ENCODE measurements at regions not wholly inside any gene's neighbourhood (a gene's known extent, or its start where the extent isn't known, plus 50 kb on each side); places are given as distances from the start of the nearest gene placed in this dataset.

GRCh38 chr1:55420026-55420425 lies 204.9 kb upstream of the USP24 start:
- no peak for DNase-seq
- Histone ChIP-seq H3K9me3 (peaks cover 0 to 4% of the 10 kb centered on the region in 2 donors), H3K27me3 (no peaks in the 10 kb centered on the region), H3K4me1 (ENCODE audit: insufficient read depth) (no peaks in the 10 kb centered on the region), H3K27ac (no peak overlapping the region), H3K4me3 (no peak overlapping the region), H3K36me3 (no peaks in the 10 kb centered on the region)
- intact Hi-C loops (cut with DNase I) = no loop called here
- 43 to 63% (median 50%) methylated on average over 2 of the region's 2 CpGs for WGBS, 3 donors
- no peak for TF ChIP-seq EP300 (IDR thresholded peaks at IDR 0.05)
- no peak for TF ChIP-seq CTCF (IDR thresholded peaks at IDR 0.05)
- no peak for TF ChIP-seq POLR2A (IDR thresholded peaks at IDR 0.05)

GRCh38 chr1:55418208-55419000 lies 203.2 kb upstream of the USP24 start:
- H3K27me3 ChIP-seq = no peaks in the 10 kb centered on the region
- TF ChIP-seq CTCF (IDR thresholded peaks at IDR 0.05) = no peak
- no peak for TF ChIP-seq EP300 (IDR thresholded peaks at IDR 0.05)
- no peak for TF ChIP-seq POLR2A (IDR thresholded peaks at IDR 0.05)
- DNase-seq = no peak
- H3K9me3 ChIP-seq = peaks cover 0 to 4% of the 10 kb centered on the region in 2 donors
- no peak overlapping the region for H3K27ac ChIP-seq
- intact Hi-C loops (cut with DNase I) = no loop called here
- no peak overlapping the region for H3K4me3 ChIP-seq
- 90 to 93% (median 91%) methylated on average over 10 of the region's 10 CpGs for WGBS, 3 donors
- H3K36me3 ChIP-seq = no peaks in the 10 kb centered on the region
- no peaks in the 10 kb centered on the region for H3K4me1 ChIP-seq (ENCODE audit: insufficient read depth)

- no peak for DNase-seq
- no peaks in the 10 kb centered on the region for H3K36me3 ChIP-seq
- 72 to 96% (median 86%) methylated on average over 2 of the region's 2 CpGs for WGBS, 3 donors
- H3K4me3 ChIP-seq = no peak overlapping the region
- H3K27me3 ChIP-seq = no peaks in the 10 kb centered on the region
- TF ChIP-seq EP300 (IDR thresholded peaks at IDR 0.05) = no peak
- TF ChIP-seq CTCF (IDR thresholded peaks at IDR 0.05) = no peak
- TF ChIP-seq POLR2A (IDR thresholded peaks at IDR 0.05) = no peak
- H3K27ac ChIP-seq = no peak overlapping the region
- intact Hi-C loops (cut with DNase I) = no loop called here
- H3K9me3 ChIP-seq = no peaks in the 10 kb centered on the region
- H3K4me1 ChIP-seq (ENCODE audit: insufficient read depth) = no peaks in the 10 kb centered on the region
Measured at GRCh38 chr1:55416164-55416842, 201.1 kb upstream of the USP24 start.

GRCh38 chr1:55413286-55413685 lies 198.1 kb upstream of the USP24 start:
- intact Hi-C loops (cut with DNase I) = no loop called here
- Histone ChIP-seq H3K36me3 (no peaks in the 10 kb centered on the region), H3K4me3 (no peak overlapping the region), H3K27ac (no peak overlapping the region), H3K4me1 (ENCODE audit: insufficient read depth) (no peaks in the 10 kb centered on the region), H3K27me3 (no peaks in the 10 kb centered on the region), H3K9me3 (no peaks in the 10 kb centered on the region)
- DNase-seq = no peak
- no peak for TF ChIP-seq POLR2A (IDR thresholded peaks at IDR 0.05)
- TF ChIP-seq EP300 (IDR thresholded peaks at IDR 0.05) = no peak
- no peak for TF ChIP-seq CTCF (IDR thresholded peaks at IDR 0.05)

Data from ovary (tissue), 7 donors.